Neural progenitor cell (in vitro differentiated cells): ENCODE measurements at regions not wholly inside any gene's neighbourhood (a gene's known extent, or its start where the extent isn't known, plus 50 kb on each side); places are given as distances from the start of the nearest gene placed in this dataset.

ENCODE experiments used
- CTCF ChIP-seq: fragments of 200-600 bp; sonication (generic); IDR thresholded peaks from 2 replicates; pipeline ENCODE4 v1.5.1; 2017; ENCODE audit warnings: antibody characterized with exemption, mild to moderate bottlenecking
- EZH2 ChIP-seq: fragments of 200-600 bp; sonication (generic); IDR thresholded peaks from 2 replicates; pipeline ENCODE4 v1.6.1; 2017; ENCODE audit warnings: antibody characterized with exemption, mild to moderate bottlenecking, moderate library complexity
- EZH2phosphoT487 ChIP-seq: fragments of 200-600 bp; sonication (generic); IDR thresholded peaks from 2 replicates; pipeline ENCODE4 v1.6.1; 2017; ENCODE audit warnings: antibody characterized with exemption

- no peak for TF ChIP-seq CTCF
- no peak for TF ChIP-seq EZH2
- no peak for TF ChIP-seq EZH2phosphoT487
Measured at GRCh38 chr2:187982668-187983067, 309.0 kb upstream of the GULP1 start.
